Nephron (organoid): ENCODE measurements at regions not wholly inside any gene's neighbourhood (a gene's known extent, or its start where the extent isn't known, plus 50 kb on each side); places are given as distances from the start of the nearest gene placed in this dataset.

ENCODE experiments used
- H3K27ac Mint-ChIP-seq, 3 experiments: 2 replicates each; pipeline ENCODE4 v1.8.0; 2020; ENCODE audit warnings: mixed read lengths in 3 of 3, mild to moderate bottlenecking in 2 of 3, moderate library complexity in 1 of 3
- H3K27me3 Mint-ChIP-seq: 2 replicates; pipeline ENCODE4 v1.8.0; 2021; ENCODE audit warnings: low read depth, mild to moderate bottlenecking, moderate library complexity, mixed read lengths
- H3K36me3 Mint-ChIP-seq: 2 replicates; pipeline ENCODE4 v1.8.0; 2020; ENCODE audit warnings: low read depth, mixed read lengths
- H3K4me1 Mint-ChIP-seq: 2 replicates; pipeline ENCODE4 v1.8.0; 2020; ENCODE audit warnings: mixed read lengths
- H3K4me3 Mint-ChIP-seq, 3 experiments: 2 replicates each; pipeline ENCODE4 v1.8.0; 2020; ENCODE audit warnings: mild to moderate bottlenecking in 3 of 3, mixed read lengths in 3 of 3, moderate library complexity in 2 of 3
- H3K9me3 Mint-ChIP-seq: 2 replicates; pipeline ENCODE4 v1.8.0; 2020; ENCODE audit warnings: mixed read lengths
- CTCF ChIP-seq, 3 experiments: fragments of 200-600 bp; sonication (generic); IDR thresholded peaks; one replicate each; pipeline ENCODE4 v1.5.0; 2021; ENCODE audit warnings: antibody characterized with exemption in 3 of 3; ENCODE audit not compliant: unreplicated experiment in 3 of 3

GRCh38 chr6:93567164-93567563 is 147.8 kb upstream of the EPHA7 start:
- Mint-ChIP-seq H3K9me3 (no peaks in the 10 kb centered on the region), H3K27me3 (no peaks in the 10 kb centered on the region), H3K4me3 (no peak overlapping the region), H3K27ac (no peak overlapping the region), H3K36me3 (no peaks in the 10 kb centered on the region), H3K4me1 (peaks cover 17% of the 10 kb centered on the region)
- no peak for TF ChIP-seq CTCF (IDR thresholded peaks at IDR 0.05; ENCODE audit: unreplicated experiment in 3 of 3)

- H3K27ac Mint-ChIP-seq: no peak overlapping the region
- no peaks in the 10 kb centered on the region for H3K27me3 Mint-ChIP-seq
- H3K36me3 Mint-ChIP-seq: no peaks in the 10 kb centered on the region
- no peaks in the 10 kb centered on the region for H3K9me3 Mint-ChIP-seq
- TF ChIP-seq CTCF (IDR thresholded peaks at IDR 0.05; ENCODE audit: unreplicated experiment in 3 of 3): no peak
- no peak overlapping the region for H3K4me3 Mint-ChIP-seq
- peaks cover 17% of the 10 kb centered on the region for H3K4me1 Mint-ChIP-seq
Measured at GRCh38 chr6:93566285-93566684, 146.9 kb upstream of the EPHA7 start.

GRCh38 chr6:93562582-93562981 is 143.2 kb upstream of the EPHA7 start:
- Mint-ChIP-seq H3K27me3 (no peaks in the 10 kb centered on the region), H3K4me1 (peaks cover 14% of the 10 kb centered on the region), H3K9me3 (no peaks in the 10 kb centered on the region), H3K36me3 (no peaks in the 10 kb centered on the region), H3K4me3 (no peak overlapping the region), H3K27ac (peak overlapping the region in 1 of 3 experiments; percentile 22)
- TF ChIP-seq CTCF (IDR thresholded peaks at IDR 0.05; ENCODE audit: unreplicated experiment in 3 of 3): no peak

GRCh38 chr6:93555292-93555691 is 135.9 kb upstream of the EPHA7 start:
- Mint-ChIP-seq H3K36me3 (no peaks in the 10 kb centered on the region), H3K27me3 (no peaks in the 10 kb centered on the region), H3K4me3 (no peak overlapping the region), H3K4me1 (peaks cover 6% of the 10 kb centered on the region), H3K9me3 (no peaks in the 10 kb centered on the region), H3K27ac (no peak overlapping the region)
- no peak for TF ChIP-seq CTCF (IDR thresholded peaks at IDR 0.05; ENCODE audit: unreplicated experiment in 3 of 3)

GRCh38 chr6:93554018-93554417 is 134.7 kb upstream of the EPHA7 start:
- H3K27ac Mint-ChIP-seq: no peak overlapping the region
- no peaks in the 10 kb centered on the region for H3K36me3 Mint-ChIP-seq
- no peaks in the 10 kb centered on the region for H3K9me3 Mint-ChIP-seq
- H3K4me3 Mint-ChIP-seq: no peak overlapping the region
- H3K4me1 Mint-ChIP-seq: no peaks in the 10 kb centered on the region
- no peak for TF ChIP-seq CTCF (IDR thresholded peaks at IDR 0.05; ENCODE audit: unreplicated experiment in 3 of 3)
- H3K27me3 Mint-ChIP-seq: no peaks in the 10 kb centered on the region

GRCh38 chr6:93550551-93551276 is 131.4 kb upstream of the EPHA7 start:
- H3K36me3 Mint-ChIP-seq: no peaks in the 10 kb centered on the region
- no peak overlapping the region for H3K4me3 Mint-ChIP-seq
- H3K4me1 Mint-ChIP-seq: no peaks in the 10 kb centered on the region
- H3K27me3 Mint-ChIP-seq: no peaks in the 10 kb centered on the region
- peaks cover 8% of the 10 kb centered on the region for H3K9me3 Mint-ChIP-seq
- no peak overlapping the region for H3K27ac Mint-ChIP-seq
- TF ChIP-seq CTCF (IDR thresholded peaks at IDR 0.05; ENCODE audit: unreplicated experiment in 3 of 3): no peak
